Stomach (tissue), 8 donors: ENCODE measurements at regions not wholly inside any gene's neighbourhood (a gene's known extent, or its start where the extent isn't known, plus 50 kb on each side); places are given as distances from the start of the nearest gene placed in this dataset.

Source experiments
- DNase-seq, 2 donors: peaks; one replicate each; pipeline versions ENCODE4 v3.0.0 to v3.0.0-alpha.2; 2013 to 2019
- H3K27ac ChIP-seq, 5 donors: fragments of 200-600 bp in 4 of 5; sonication (generic) in 4 of 5; one replicate each; pipeline ENCODE4 v1.5.1; 2013 to 2019; ENCODE audit warnings: mild to moderate bottlenecking in 1 of 5, moderate library complexity in 1 of 5
- H3K27me3 ChIP-seq, 3 donors: fragments of 200-600 bp; sonication (generic); one replicate each; pipeline ENCODE4 v1.5.1; 2017 to 2019; ENCODE audit warnings: mixed run types in 1 of 3
- H3K36me3 ChIP-seq, 4 donors: fragments of 200-600 bp; sonication (generic); 1 replicate in 3 of 4; 2 replicates in 1 of 4; pipeline ENCODE4 v1.5.1; 2016 to 2019
- H3K4me1 ChIP-seq, 4 donors: fragments of 200-600 bp; sonication (generic); one replicate each; pipeline ENCODE4 v1.5.1; 2016 to 2019
- H3K4me3 ChIP-seq, 4 donors: fragments of 200-600 bp; sonication (generic) in 3 of 4; one replicate each; pipeline ENCODE4 v1.5.1; 2016 to 2019; ENCODE audit warnings: mild to moderate bottlenecking in 1 of 4
- H3K9me3 ChIP-seq, 4 donors: fragments of 200-600 bp; sonication (generic); one replicate each; pipeline ENCODE4 v1.5.1; 2016 to 2019
- EP300 ChIP-seq: sonication (generic); formaldehyde crosslinking; IDR thresholded peaks from one replicate; pipeline ENCODE4 v1.6.1; 2017; ENCODE audit warnings: antibody characterized with exemption
- POLR2A ChIP-seq, 4 donors: fragments of 450-650 bp; IDR thresholded peaks; one replicate each; pipeline ENCODE4 v1.6.1; 2016; ENCODE audit warnings: antibody characterized with exemption in 4 of 4, control low read depth in 2 of 4, mild to moderate bottlenecking in 1 of 4, moderate library complexity in 1 of 4
- POLR2AphosphoS5 ChIP-seq, 3 donors: sonication (generic); formaldehyde crosslinking; IDR thresholded peaks; one replicate each; pipeline ENCODE4 v1.6.1; 2016; ENCODE audit warnings: antibody characterized with exemption in 3 of 3
- WGBS, 5 donors: extraction: QIAGEN DNeasy Blood & Tissue Kit in 3 of 5; methylation state at CpG; one replicate each; pipeline versions ENCODE4 v1.1.5 to v1.1.7; 2013 to 2018; 5-methylcytosine and 5-hydroxymethylcytosine counted together
- intact Hi-C: fragments of 100-400 bp; cut with DNase I; formaldehyde crosslinking; loops from one replicate; pipeline ENCODE4 v1.15.1; 2023; ENCODE audit warnings: low total_unique reads
- TF ChIP-seq, protein P1 (sequence below), 7 experiments: fragments of 450-650 bp in 4 of 7; fragments of 200-600 bp in 3 of 7; sonication (generic) in 3 of 7; IDR thresholded peaks; one replicate each; pipeline ENCODE4 v1.5.1; 2016 to 2019; ENCODE audit warnings: antibody characterized with exemption in 7 of 7, control low read depth in 2 of 7, mild to moderate bottlenecking in 1 of 7
- donor health status: healthy with polysubstance abuse.
- donor health status: Bipolar disorder and iron deficiency.
- donor health status: healthy.

- TF ChIP-seq POLR2AphosphoS5 (IDR thresholded peaks at IDR 0.05) = no peak
- TF ChIP-seq EP300 = no peak
- no peak for TF ChIP-seq POLR2A (IDR thresholded peaks at IDR 0.05)
- TF ChIP-seq, protein P1, sequence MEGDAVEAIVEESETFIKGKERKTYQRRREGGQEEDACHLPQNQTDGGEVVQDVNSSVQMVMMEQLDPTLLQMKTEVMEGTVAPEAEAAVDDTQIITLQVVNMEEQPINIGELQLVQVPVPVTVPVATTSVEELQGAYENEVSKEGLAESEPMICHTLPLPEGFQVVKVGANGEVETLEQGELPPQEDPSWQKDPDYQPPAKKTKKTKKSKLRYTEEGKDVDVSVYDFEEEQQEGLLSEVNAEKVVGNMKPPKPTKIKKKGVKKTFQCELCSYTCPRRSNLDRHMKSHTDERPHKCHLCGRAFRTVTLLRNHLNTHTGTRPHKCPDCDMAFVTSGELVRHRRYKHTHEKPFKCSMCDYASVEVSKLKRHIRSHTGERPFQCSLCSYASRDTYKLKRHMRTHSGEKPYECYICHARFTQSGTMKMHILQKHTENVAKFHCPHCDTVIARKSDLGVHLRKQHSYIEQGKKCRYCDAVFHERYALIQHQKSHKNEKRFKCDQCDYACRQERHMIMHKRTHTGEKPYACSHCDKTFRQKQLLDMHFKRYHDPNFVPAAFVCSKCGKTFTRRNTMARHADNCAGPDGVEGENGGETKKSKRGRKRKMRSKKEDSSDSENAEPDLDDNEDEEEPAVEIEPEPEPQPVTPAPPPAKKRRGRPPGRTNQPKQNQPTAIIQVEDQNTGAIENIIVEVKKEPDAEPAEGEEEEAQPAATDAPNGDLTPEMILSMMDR (IDR thresholded peaks at IDR 0.05) = no peak
- intact Hi-C loops = no loop called here
- Histone ChIP-seq H3K36me3 (no peaks in the 10 kb centered on the region), H3K4me3 (no peak overlapping the region), H3K4me1 (no peaks in the 10 kb centered on the region), H3K27me3 (no peaks in the 10 kb centered on the region), H3K9me3 (no peaks in the 10 kb centered on the region), H3K27ac (no peak overlapping the region)
- no peak for DNase-seq
- 51 to 63% (median 58%) methylated on average over 2 of the region's 2 CpGs for WGBS, 5 donors
Measured at GRCh38 chr11:81339521-81339920, 1394.1 kb downstream of the FAM181B start.

GRCh38 chr11:81337756-81338155 is 1395.9 kb downstream of the FAM181B start:
- DNase-seq = no peak
- Histone ChIP-seq H3K36me3 (no peaks in the 10 kb centered on the region), H3K4me3 (no peak overlapping the region), H3K27ac (no peak overlapping the region), H3K9me3 (no peaks in the 10 kb centered on the region), H3K27me3 (no peaks in the 10 kb centered on the region), H3K4me1 (no peaks in the 10 kb centered on the region)
- intact Hi-C loops = no loop called here
- WGBS, 5 donors = 73 to 82% (median 80%) methylated on average over 3 of the region's 3 CpGs
- no peak for TF ChIP-seq POLR2AphosphoS5 (IDR thresholded peaks at IDR 0.05)
- no peak for TF ChIP-seq POLR2A (IDR thresholded peaks at IDR 0.05)
- no peak for TF ChIP-seq EP300
- TF ChIP-seq, protein P1 (IDR thresholded peaks at IDR 0.05) = no peak

DNA sequence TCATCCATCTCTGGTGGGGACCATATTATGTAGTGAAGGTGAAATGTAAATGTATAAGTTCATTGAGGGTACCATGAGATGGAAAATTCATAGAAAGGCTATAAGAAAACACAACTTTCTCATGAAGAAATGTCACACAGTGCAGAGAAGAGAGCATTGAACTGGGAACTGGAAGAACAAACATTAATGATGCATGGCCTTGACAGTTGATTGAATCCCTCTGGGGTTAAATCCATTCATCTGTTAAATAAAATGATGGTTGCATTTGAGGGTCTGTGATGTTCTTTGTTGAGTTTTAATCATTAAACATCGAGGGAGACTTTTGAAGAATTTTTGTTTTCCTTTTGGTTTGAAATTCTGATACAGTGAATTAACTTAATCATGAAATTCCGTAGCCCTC is 1401.4 kb downstream of the FAM181B start:
- intact Hi-C loops = no loop called here
- Histone ChIP-seq H3K27ac (no peak overlapping the region), H3K4me3 (no peak overlapping the region), H3K4me1 (no peaks in the 10 kb centered on the region), H3K9me3 (no peaks in the 10 kb centered on the region), H3K27me3 (no peaks in the 10 kb centered on the region), H3K36me3 (no peaks in the 10 kb centered on the region)
- no peak for DNase-seq
- TF ChIP-seq EP300 = no peak
- TF ChIP-seq POLR2A (IDR thresholded peaks at IDR 0.05) = no peak
- no peak for TF ChIP-seq POLR2AphosphoS5 (IDR thresholded peaks at IDR 0.05)
- TF ChIP-seq, protein P1 (IDR thresholded peaks at IDR 0.05) = no peak
- WGBS, 5 donors = 42 to 72% (median 64%) methylated on average over 2 of the region's 2 CpGs

GRCh38 chr11:81331611-81332235 is 1401.9 kb downstream of the FAM181B start:
- Histone ChIP-seq H3K4me1 (no peaks in the 10 kb centered on the region), H3K4me3 (no peak overlapping the region), H3K27ac (no peak overlapping the region), H3K36me3 (no peaks in the 10 kb centered on the region), H3K9me3 (no peaks in the 10 kb centered on the region), H3K27me3 (no peaks in the 10 kb centered on the region)
- DNase-seq = no peak
- no peak for TF ChIP-seq EP300
- TF ChIP-seq POLR2AphosphoS5 (IDR thresholded peaks at IDR 0.05) = no peak
- TF ChIP-seq POLR2A (IDR thresholded peaks at IDR 0.05) = no peak
- TF ChIP-seq, protein P1 (IDR thresholded peaks at IDR 0.05) = no peak
- WGBS, 5 donors = 63 to 70% (median 67%) methylated on average over 9 of the region's 9 CpGs
- intact Hi-C loops = no loop called here
